Naive B cell (primary cell): ENCODE measurements at regions not wholly inside any gene's neighbourhood (a gene's known extent, or its start where the extent isn't known, plus 50 kb on each side); places are given as distances from the start of the nearest gene placed in this dataset.

ENCODE experiments used
- ATAC-seq, 2 donors: fragments of 150-1000 bp; cut with Tn5 transposase; 2 replicates each; pipeline ENCODE4 v1.10.0; 2021; ENCODE audit warnings: low read depth in 2 of 2, mild to moderate bottlenecking in 2 of 2, moderate library complexity in 2 of 2
- DNase-seq: peaks from one replicate; pipeline ENCODE4 v3.0.0; 2022
- H3K27ac Mint-ChIP-seq, 6 donors: one replicate each; pipeline ENCODE4 v1.8.0; 2020 to 2022; ENCODE audit warnings: mild to moderate bottlenecking in 6 of 6, mixed read lengths in 6 of 6, moderate library complexity in 5 of 6, inconsistent platforms in 2 of 6
- H3K27me3 Mint-ChIP-seq, 3 donors: one replicate each; pipeline ENCODE4 v1.8.0; 2021 to 2022; ENCODE audit warnings: mixed read lengths in 3 of 3, mild to moderate bottlenecking in 1 of 3
- H3K36me3 Mint-ChIP-seq, 2 donors: one replicate each; pipeline ENCODE4 v1.8.0; 2020 to 2022; ENCODE audit warnings: mixed read lengths in 2 of 2, inconsistent platforms in 1 of 2, mild to moderate bottlenecking in 1 of 2
- H3K4me1 Mint-ChIP-seq, 3 donors: one replicate each; pipeline ENCODE4 v1.8.0; 2020 to 2022; ENCODE audit warnings: mixed read lengths in 3 of 3, inconsistent platforms in 1 of 3, mild to moderate bottlenecking in 1 of 3, moderate library complexity in 1 of 3
- H3K4me3 Mint-ChIP-seq, 8 donors: one replicate each; pipeline ENCODE4 v1.8.0; 2020 to 2022; ENCODE audit warnings: mild to moderate bottlenecking in 8 of 8, mixed read lengths in 8 of 8, moderate library complexity in 8 of 8, inconsistent platforms in 2 of 8
- H3K9me3 Mint-ChIP-seq, 7 donors: one replicate each; pipeline ENCODE4 v1.8.0; 2020 to 2022; ENCODE audit warnings: mixed read lengths in 7 of 7, mild to moderate bottlenecking in 5 of 7, inconsistent platforms in 2 of 7, moderate library complexity in 1 of 7

- Mint-ChIP-seq H3K4me1 (no peaks in the 10 kb centered on the region), H3K4me3 (no peak overlapping the region), H3K9me3 (peaks cover 0 to 11% (median 1%) of the 10 kb centered on the region in 7 donors), H3K27ac (no peak overlapping the region), H3K36me3 (no peaks in the 10 kb centered on the region), H3K27me3 (no peaks in the 10 kb centered on the region)
- no peak for ATAC-seq
- no peak for DNase-seq
Measured at GRCh38 chr7:114263219-114263618, 151.4 kb upstream of the FOXP2 start.

- Mint-ChIP-seq H3K4me1 (no peaks in the 10 kb centered on the region), H3K4me3 (no peak overlapping the region)
- no peak for ATAC-seq
Measured at GRCh38 chr7:114255404-114255841, 159.2 kb upstream of the FOXP2 start.

GRCh38 chr7:114243646-114244045, 171.0 kb upstream of the FOXP2 start:
- Mint-ChIP-seq H3K27ac (no peak overlapping the region), H3K36me3 (no peaks in the 10 kb centered on the region), H3K4me1 (no peaks in the 10 kb centered on the region), H3K27me3 (no peaks in the 10 kb centered on the region), H3K4me3 (no peak overlapping the region), H3K9me3 (peaks cover 0 to 4% (median 0%) of the 10 kb centered on the region in 7 donors)
- no peak for ATAC-seq
- DNase-seq: no peak

More at GRCh38 chr7:114255404-114255841, 159.2 kb upstream of the FOXP2 start:
- no peak for DNase-seq
- H3K9me3 Mint-ChIP-seq: peaks cover 4 to 15% (median 10%) of the 10 kb centered on the region in 7 donors
- H3K27me3 Mint-ChIP-seq: no peaks in the 10 kb centered on the region
- no peak overlapping the region for H3K27ac Mint-ChIP-seq
- no peaks in the 10 kb centered on the region for H3K36me3 Mint-ChIP-seq

- no peaks in the 10 kb centered on the region for H3K27me3 Mint-ChIP-seq
- no peak overlapping the region for H3K4me3 Mint-ChIP-seq
- no peak for ATAC-seq
- DNase-seq: no peak
- H3K36me3 Mint-ChIP-seq: no peaks in the 10 kb centered on the region
- no peaks in the 10 kb centered on the region for H3K4me1 Mint-ChIP-seq
- no peak overlapping the region for H3K27ac Mint-ChIP-seq
- H3K9me3 Mint-ChIP-seq: peaks cover 0 to 3% (median 0%) of the 10 kb centered on the region in 7 donors
Measured at GRCh38 chr7:114242992-114243507, 171.6 kb upstream of the FOXP2 start.

GRCh38 chr7:114229246-114229645, 185.4 kb upstream of the FOXP2 start:
- Mint-ChIP-seq H3K4me1 (no peaks in the 10 kb centered on the region), H3K4me3 (no peak overlapping the region), H3K27ac (no peak overlapping the region), H3K9me3 (no peaks in the 10 kb centered on the region), H3K36me3 (no peaks in the 10 kb centered on the region), H3K27me3 (no peaks in the 10 kb centered on the region)
- no peak for DNase-seq
- no peak for ATAC-seq

- no peaks in the 10 kb centered on the region for H3K36me3 Mint-ChIP-seq
- ATAC-seq (no peak), DNase-seq (no peak)
- no peak overlapping the region for H3K4me3 Mint-ChIP-seq
- no peak overlapping the region for H3K27ac Mint-ChIP-seq
- H3K27me3 Mint-ChIP-seq: no peaks in the 10 kb centered on the region
- H3K4me1 Mint-ChIP-seq: no peaks in the 10 kb centered on the region
- H3K9me3 Mint-ChIP-seq: no peaks in the 10 kb centered on the region
Measured at GRCh38 chr7:114225784-114226183, 188.8 kb upstream of the FOXP2 start.

GRCh38 chr7:114218283-114218682, 196.3 kb upstream of the FOXP2 start:
- Mint-ChIP-seq H3K27ac (no peak overlapping the region), H3K9me3 (no peaks in the 10 kb centered on the region), H3K4me3 (no peak overlapping the region), H3K27me3 (no peaks in the 10 kb centered on the region), H3K4me1 (no peaks in the 10 kb centered on the region), H3K36me3 (no peaks in the 10 kb centered on the region)
- no peak for DNase-seq
- no peak for ATAC-seq

GRCh38 chr7:114217026-114217806, 197.4 kb upstream of the FOXP2 start:
- no peaks in the 10 kb centered on the region for H3K9me3 Mint-ChIP-seq
- ATAC-seq (no peak), DNase-seq (no peak)
- no peaks in the 10 kb centered on the region for H3K27me3 Mint-ChIP-seq
- no peaks in the 10 kb centered on the region for H3K36me3 Mint-ChIP-seq
- no peak overlapping the region for H3K4me3 Mint-ChIP-seq
- no peaks in the 10 kb centered on the region for H3K4me1 Mint-ChIP-seq
- no peak overlapping the region for H3K27ac Mint-ChIP-seq

GRCh38 chr7:114214466-114214865, 200.1 kb upstream of the FOXP2 start:
- DNase-seq (no peak), ATAC-seq (no peak)
- Mint-ChIP-seq H3K27ac (no peak overlapping the region), H3K27me3 (peaks cover 0 to 4% (median 0%) of the 10 kb centered on the region in 3 donors), H3K9me3 (peaks cover 0 to 5% (median 0%) of the 10 kb centered on the region in 7 donors), H3K36me3 (no peaks in the 10 kb centered on the region), H3K4me1 (no peaks in the 10 kb centered on the region), H3K4me3 (no peak overlapping the region)

- no peak for DNase-seq
- Mint-ChIP-seq H3K9me3 (peaks cover 0 to 6% (median 2%) of the 10 kb centered on the region in 7 donors), H3K4me1 (no peaks in the 10 kb centered on the region), H3K36me3 (no peaks in the 10 kb centered on the region), H3K27me3 (peaks cover 0 to 12% (median 0%) of the 10 kb centered on the region in 3 donors), H3K4me3 (no peak overlapping the region), H3K27ac (no peak overlapping the region)
- no peak for ATAC-seq
Measured at GRCh38 chr7:114212721-114213429, 201.7 kb upstream of the FOXP2 start.

- Mint-ChIP-seq H3K27me3 (peaks cover 0 to 12% (median 0%) of the 10 kb centered on the region in 3 donors), H3K4me1 (no peaks in the 10 kb centered on the region), H3K36me3 (no peaks in the 10 kb centered on the region), H3K9me3 (peaks cover 0 to 6% (median 2%) of the 10 kb centered on the region in 7 donors), H3K27ac (no peak overlapping the region), H3K4me3 (no peak overlapping the region)
- ATAC-seq (no peak), DNase-seq (no peak)
Measured at GRCh38 chr7:114209968-114210367, 204.6 kb upstream of the FOXP2 start.

GRCh38 chr7:114206688-114207087, 207.9 kb upstream of the FOXP2 start:
- Mint-ChIP-seq H3K27ac (no peak overlapping the region), H3K4me1 (no peaks in the 10 kb centered on the region), H3K4me3 (no peak overlapping the region), H3K9me3 (peaks cover 0 to 10% (median 2%) of the 10 kb centered on the region in 7 donors), H3K36me3 (no peaks in the 10 kb centered on the region), H3K27me3 (peaks cover 0 to 12% (median 0%) of the 10 kb centered on the region in 3 donors)
- DNase-seq (no peak), ATAC-seq (no peak)

GRCh38 chr7:114196517-114196916, 218.1 kb upstream of the FOXP2 start:
- Mint-ChIP-seq H3K36me3 (no peaks in the 10 kb centered on the region), H3K27ac (no peak overlapping the region), H3K27me3 (peaks cover 0 to 5% (median 0%) of the 10 kb centered on the region in 3 donors), H3K4me3 (no peak overlapping the region), H3K9me3 (peaks cover 0 to 2% (median 0%) of the 10 kb centered on the region in 7 donors), H3K4me1 (no peaks in the 10 kb centered on the region)
- ATAC-seq: no peak
- DNase-seq: no peak

- no peaks in the 10 kb centered on the region for H3K4me1 Mint-ChIP-seq
- H3K4me3 Mint-ChIP-seq: no peak overlapping the region
- no peaks in the 10 kb centered on the region for H3K36me3 Mint-ChIP-seq
- no peak overlapping the region for H3K27ac Mint-ChIP-seq
- H3K9me3 Mint-ChIP-seq: no peaks in the 10 kb centered on the region
- DNase-seq: no peak
- no peaks in the 10 kb centered on the region for H3K27me3 Mint-ChIP-seq
- ATAC-seq: no peak
Measured at GRCh38 chr7:114190387-114190786, 224.2 kb upstream of the FOXP2 start.
